Adrenal gland (tissue), 9 donors: ENCODE measurements at regions not wholly inside any gene's neighbourhood (a gene's known extent, or its start where the extent isn't known, plus 50 kb on each side); places are given as distances from the start of the nearest gene placed in this dataset.

Experiments used
- DNase-seq, 7 donors: peaks; one replicate each; pipeline ENCODE4 v3.0.0-alpha.2; 2019 to 2020
- H3K27ac ChIP-seq, 5 donors: fragments of 200-600 bp; sonication (generic) in 4 of 5; 1 replicate in 3 of 5; 2 replicates in 2 of 5; pipeline versions ENCODE4 v1.5.1 to v1.8.0; 2016 to 2020; ENCODE audit warnings: mild to moderate bottlenecking in 1 of 5
- H3K27me3 ChIP-seq: fragments of 200-600 bp; 2 replicates; pipeline ENCODE4 v1.8.0; 2021
- H3K36me3 ChIP-seq, 2 donors: fragments of 200-600 bp; replicated peaks in 1 of 2; 1 replicate in 1 of 2; 2 replicates in 1 of 2; pipeline versions ENCODE4 v1.5.1 to v1.8.0; 2018 to 2022
- H3K4me1 ChIP-seq, 2 donors: fragments of 200-600 bp; replicated peaks in 1 of 2; 1 replicate in 1 of 2; 2 replicates in 1 of 2; pipeline versions ENCODE4 v1.5.1 to v1.8.0; 2018 to 2021
- H3K4me3 ChIP-seq, 4 donors: fragments of 200-600 bp; sonication (generic) in 3 of 4; one replicate each; pipeline ENCODE4 v1.5.1; 2016 to 2018
- H3K9me3 ChIP-seq, 3 donors: fragments of 200-600 bp; sonication (generic) in 1 of 3; replicated peaks in 1 of 3; 1 replicate in 2 of 3; 2 replicates in 1 of 3; pipeline versions ENCODE4 v1.5.1 to v1.8.0; 2016 to 2021
- POLR2A ChIP-seq, 2 donors: fragments of 450-650 bp; IDR thresholded peaks; one replicate each; pipeline ENCODE4 v1.6.1; 2017; ENCODE audit warnings: antibody characterized with exemption in 2 of 2, mild to moderate bottlenecking in 2 of 2, moderate library complexity in 1 of 2
- WGBS, 4 donors: extraction: QIAGEN DNeasy Blood & Tissue Kit in 2 of 4; methylation state at CpG; one replicate each; pipeline versions ENCODE4 v1.1.5 to v1.1.7; 2013 to 2017; 5-methylcytosine and 5-hydroxymethylcytosine counted together
- intact Hi-C, 2 donors: fragments of 100-400 bp; cut with DNase I; formaldehyde crosslinking; loops; one replicate each; pipeline versions ENCODE4 v1.14.1 to v1.15.0; 2022 to 2023
- TF ChIP-seq, protein P1 (sequence below), 6 experiments: fragments of 450-650 bp in 4 of 6; fragments of 200-600 bp in 2 of 6; sonication (generic) in 1 of 6; IDR thresholded peaks; 1 replicate in 5 of 6; 2 replicates in 1 of 6; pipeline versions ENCODE4 v1.5.1 to v1.8.0; 2016 to 2021; ENCODE audit warnings: antibody characterized with exemption in 6 of 6, mild to moderate bottlenecking in 2 of 6, moderate library complexity in 1 of 6
- donor health status: healthy with polysubstance abuse.
- donor health status: Bipolar disorder and iron deficiency.
- donor health status: DM: yes; HTN: yes; CAD: no.
- donor health status: DM: no; HTN: no; CAD: no.
- donor health status: DM: no; HTN: no; CAD: no.

DNA sequence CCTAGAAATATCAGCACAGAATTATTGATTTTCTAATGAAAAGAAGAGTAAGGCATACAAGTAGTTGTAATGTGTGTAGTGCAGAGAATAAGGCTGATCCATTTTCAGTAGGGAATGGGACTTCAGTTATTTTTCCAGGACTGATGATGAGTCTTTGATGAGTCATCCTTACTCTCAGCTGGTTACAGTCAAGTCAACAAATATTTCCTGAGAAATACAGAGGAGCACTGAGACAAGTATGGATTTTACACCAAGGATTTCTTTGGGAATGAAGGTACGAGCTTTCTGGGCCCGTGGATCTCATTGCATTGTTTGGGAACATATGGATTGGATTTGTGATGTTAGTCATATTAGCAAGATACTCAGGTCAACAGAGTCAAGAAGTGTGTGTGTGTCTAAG is 502.7 kb downstream of the FGF9 start:
- 46 to 62% (median 57%) methylated on average over 2 of the region's 2 CpGs for WGBS, 4 donors
- H3K9me3 ChIP-seq = no peaks in the 10 kb centered on the region
- no peak overlapping the region for H3K4me3 ChIP-seq
- TF ChIP-seq, protein P1, sequence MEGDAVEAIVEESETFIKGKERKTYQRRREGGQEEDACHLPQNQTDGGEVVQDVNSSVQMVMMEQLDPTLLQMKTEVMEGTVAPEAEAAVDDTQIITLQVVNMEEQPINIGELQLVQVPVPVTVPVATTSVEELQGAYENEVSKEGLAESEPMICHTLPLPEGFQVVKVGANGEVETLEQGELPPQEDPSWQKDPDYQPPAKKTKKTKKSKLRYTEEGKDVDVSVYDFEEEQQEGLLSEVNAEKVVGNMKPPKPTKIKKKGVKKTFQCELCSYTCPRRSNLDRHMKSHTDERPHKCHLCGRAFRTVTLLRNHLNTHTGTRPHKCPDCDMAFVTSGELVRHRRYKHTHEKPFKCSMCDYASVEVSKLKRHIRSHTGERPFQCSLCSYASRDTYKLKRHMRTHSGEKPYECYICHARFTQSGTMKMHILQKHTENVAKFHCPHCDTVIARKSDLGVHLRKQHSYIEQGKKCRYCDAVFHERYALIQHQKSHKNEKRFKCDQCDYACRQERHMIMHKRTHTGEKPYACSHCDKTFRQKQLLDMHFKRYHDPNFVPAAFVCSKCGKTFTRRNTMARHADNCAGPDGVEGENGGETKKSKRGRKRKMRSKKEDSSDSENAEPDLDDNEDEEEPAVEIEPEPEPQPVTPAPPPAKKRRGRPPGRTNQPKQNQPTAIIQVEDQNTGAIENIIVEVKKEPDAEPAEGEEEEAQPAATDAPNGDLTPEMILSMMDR (IDR thresholded peaks at IDR 0.05) = no peak
- no peak for TF ChIP-seq POLR2A (IDR thresholded peaks at IDR 0.05)
- no peak overlapping the region for H3K27ac ChIP-seq
- DNase-seq = no peak
- intact Hi-C loops = no loop called here
- H3K4me1 ChIP-seq = peaks cover 4 to 8% of the 10 kb centered on the region in 2 donors
- H3K36me3 ChIP-seq = no peaks in the 10 kb centered on the region
- no peaks in the 10 kb centered on the region for H3K27me3 ChIP-seq

GRCh38 chr13:22175241-22175640 is 504.4 kb downstream of the FGF9 start:
- no peaks in the 10 kb centered on the region for H3K36me3 ChIP-seq
- intact Hi-C loops = no loop called here
- DNase-seq = no peak
- no peak overlapping the region for H3K27ac ChIP-seq
- peaks cover 4 to 8% of the 10 kb centered on the region in 2 donors for H3K4me1 ChIP-seq
- no peaks in the 10 kb centered on the region for H3K9me3 ChIP-seq
- H3K27me3 ChIP-seq = no peaks in the 10 kb centered on the region
- no peak overlapping the region for H3K4me3 ChIP-seq
- TF ChIP-seq POLR2A (IDR thresholded peaks at IDR 0.05) = no peak
- 76 to 80% (median 78%) methylated on average over 8 of the region's 8 CpGs for WGBS, 4 donors

GRCh38 chr13:22175815-22176214 is 504.9 kb downstream of the FGF9 start:
- Histone ChIP-seq H3K36me3 (no peaks in the 10 kb centered on the region), H3K9me3 (no peaks in the 10 kb centered on the region), H3K4me3 (no peak overlapping the region), H3K4me1 (peaks cover 4 to 8% of the 10 kb centered on the region in 2 donors), H3K27ac (no peak overlapping the region), H3K27me3 (no peaks in the 10 kb centered on the region)
- WGBS, 4 donors = 94 to 97% (median 95%) methylated on average over 7 of the region's 7 CpGs
- TF ChIP-seq POLR2A (IDR thresholded peaks at IDR 0.05) = no peak
- TF ChIP-seq, protein P1 (IDR thresholded peaks at IDR 0.05) = no peak
- DNase-seq = no peak
- intact Hi-C loops = no loop called here

GRCh38 chr13:22176968-22177520 is 506.2 kb downstream of the FGF9 start:
- no peaks in the 10 kb centered on the region for H3K27me3 ChIP-seq
- no peaks in the 10 kb centered on the region for H3K36me3 ChIP-seq
- no peak overlapping the region for H3K27ac ChIP-seq
- 54 to 70% (median 61%) methylated on average over 4 of the region's 4 CpGs for WGBS, 4 donors
- intact Hi-C loops = no loop called here
- no peak for TF ChIP-seq POLR2A (IDR thresholded peaks at IDR 0.05)
- TF ChIP-seq, protein P1 (IDR thresholded peaks at IDR 0.05) = no peak
- no peaks in the 10 kb centered on the region for H3K9me3 ChIP-seq
- peaks cover 4 to 8% of the 10 kb centered on the region in 2 donors for H3K4me1 ChIP-seq
- DNase-seq = peak; percentile 35 to 67 (median 53)
- no peak overlapping the region for H3K4me3 ChIP-seq

DNA sequence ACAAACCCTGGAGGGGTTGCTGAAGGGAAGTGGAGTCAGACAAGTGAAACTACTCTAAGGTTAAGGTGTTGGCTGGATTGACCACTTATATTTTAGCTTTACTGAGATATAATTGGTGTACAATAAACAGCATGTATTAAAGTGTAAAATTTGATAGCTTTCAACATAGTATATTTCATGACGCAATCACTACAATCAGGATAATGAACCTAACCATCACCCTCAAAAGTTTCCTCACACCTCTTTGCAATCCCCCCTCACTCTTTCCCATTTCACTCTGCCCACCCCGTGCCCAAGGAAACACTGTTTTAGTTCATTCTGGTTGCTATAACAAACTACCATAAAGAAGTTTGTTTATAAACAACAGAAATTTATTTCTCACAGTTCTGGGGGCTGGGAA is 508.0 kb downstream of the FGF9 start:
- Histone ChIP-seq H3K27ac (no peak overlapping the region), H3K4me1 (peaks cover 4 to 8% of the 10 kb centered on the region in 2 donors), H3K9me3 (no peaks in the 10 kb centered on the region), H3K36me3 (no peaks in the 10 kb centered on the region), H3K4me3 (no peak overlapping the region), H3K27me3 (no peaks in the 10 kb centered on the region)
- intact Hi-C loops = no loop called here
- 94 to 100% (median 96%) methylated on average over 2 of the region's 2 CpGs for WGBS, 4 donors
- TF ChIP-seq, protein P1 (IDR thresholded peaks at IDR 0.05) = no peak
- TF ChIP-seq POLR2A (IDR thresholded peaks at IDR 0.05) = no peak
- DNase-seq = no peak
